HG03175 (cell line): ENCODE measurements at regions not wholly inside any gene's neighbourhood (a gene's known extent, or its start where the extent isn't known, plus 50 kb on each side); places are given as distances from the start of the nearest gene placed in this dataset.

ENCODE experiments used
- ATAC-seq: cut with Tn5 transposase; IDR thresholded peaks from one replicate; pipeline ENCODE4 v1.9.1; 2021; ENCODE audit warnings: mild to moderate bottlenecking, moderate library complexity; ENCODE audit not compliant: unreplicated experiment

DNA sequence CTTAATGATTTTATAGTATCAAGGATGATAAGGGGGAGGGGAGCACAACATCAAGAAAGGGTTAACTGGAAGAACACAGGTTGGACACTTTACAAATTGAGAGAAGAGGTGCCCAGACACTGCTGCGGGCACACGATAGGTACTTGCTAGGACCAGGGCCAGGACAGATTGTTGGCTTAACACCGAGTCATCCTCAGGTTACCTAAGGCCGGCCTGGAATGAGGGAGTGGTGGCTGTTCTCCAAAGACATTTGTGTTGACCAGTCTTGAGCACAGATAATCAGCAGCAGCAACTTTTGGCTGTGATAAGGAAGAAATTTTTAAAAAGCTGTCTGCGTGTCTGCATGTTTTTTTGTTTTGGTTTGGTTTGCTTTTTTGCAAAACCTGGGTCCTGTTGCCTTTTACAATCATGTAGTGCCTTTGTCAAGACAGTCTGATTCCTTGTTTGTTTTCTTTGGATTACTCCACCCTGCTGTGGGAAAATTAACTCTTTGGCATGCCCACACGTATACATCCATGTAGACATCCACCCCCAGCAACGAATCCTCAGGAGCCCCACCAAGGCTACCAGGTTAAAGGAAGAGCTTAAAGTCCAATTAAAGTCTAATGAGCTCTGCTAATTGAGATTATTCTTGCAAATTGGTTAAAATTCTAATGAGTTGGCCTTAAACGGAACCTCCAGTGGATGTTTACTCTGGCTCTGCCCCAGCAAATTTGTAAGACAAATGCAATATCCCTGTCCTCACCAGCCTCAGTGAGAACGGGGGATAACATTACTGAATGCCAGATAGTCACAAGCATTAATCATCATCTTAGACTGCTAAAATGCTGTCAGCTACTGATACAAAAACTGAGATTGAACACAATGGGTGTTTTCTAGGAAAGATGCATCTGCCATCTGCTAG is 382.3 kb downstream of the ACTL7B start:
- ATAC-seq = no peak

DNA sequence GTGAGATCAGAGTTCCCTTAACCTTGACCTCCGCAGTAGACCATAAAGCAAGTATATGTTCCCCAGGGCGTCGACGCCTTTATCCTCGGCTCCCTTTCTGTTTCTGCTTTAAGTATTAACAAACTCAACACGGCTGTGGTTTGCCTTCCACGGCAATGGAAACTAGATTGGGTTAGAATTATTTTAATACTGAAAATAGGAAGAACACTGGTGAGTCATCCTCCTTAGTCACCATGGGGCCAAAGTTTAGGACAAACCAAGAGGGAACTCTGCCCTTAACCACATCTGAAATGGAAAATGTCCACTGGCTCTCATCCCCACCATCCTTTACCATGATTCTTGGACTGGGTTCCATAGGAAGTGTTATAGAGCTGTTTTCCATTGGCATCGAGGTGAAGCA is 386.1 kb downstream of the ACTL7B start:
- peak; percentile 45 for ATAC-seq

DNA sequence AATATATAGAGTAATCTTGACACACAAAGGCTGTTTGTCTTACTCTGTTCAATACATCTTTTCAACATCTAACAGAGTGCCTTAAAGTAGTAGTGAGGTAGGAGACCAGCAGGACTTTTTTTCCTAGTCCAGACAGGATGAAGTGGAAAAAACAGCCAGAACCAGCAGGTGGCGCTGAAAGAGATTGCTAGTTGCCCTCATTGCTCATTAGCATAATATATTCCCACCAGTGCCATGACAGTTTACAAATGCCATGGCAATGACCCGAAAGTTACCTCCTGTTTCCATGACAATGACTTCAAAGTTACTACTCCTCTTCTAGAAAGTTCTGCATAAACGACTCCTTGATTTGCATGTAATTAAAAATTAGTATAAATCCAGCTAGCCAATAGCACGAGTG is 387.4 kb downstream of the ACTL7B start:
- ATAC-seq = peak; percentile 60

DNA sequence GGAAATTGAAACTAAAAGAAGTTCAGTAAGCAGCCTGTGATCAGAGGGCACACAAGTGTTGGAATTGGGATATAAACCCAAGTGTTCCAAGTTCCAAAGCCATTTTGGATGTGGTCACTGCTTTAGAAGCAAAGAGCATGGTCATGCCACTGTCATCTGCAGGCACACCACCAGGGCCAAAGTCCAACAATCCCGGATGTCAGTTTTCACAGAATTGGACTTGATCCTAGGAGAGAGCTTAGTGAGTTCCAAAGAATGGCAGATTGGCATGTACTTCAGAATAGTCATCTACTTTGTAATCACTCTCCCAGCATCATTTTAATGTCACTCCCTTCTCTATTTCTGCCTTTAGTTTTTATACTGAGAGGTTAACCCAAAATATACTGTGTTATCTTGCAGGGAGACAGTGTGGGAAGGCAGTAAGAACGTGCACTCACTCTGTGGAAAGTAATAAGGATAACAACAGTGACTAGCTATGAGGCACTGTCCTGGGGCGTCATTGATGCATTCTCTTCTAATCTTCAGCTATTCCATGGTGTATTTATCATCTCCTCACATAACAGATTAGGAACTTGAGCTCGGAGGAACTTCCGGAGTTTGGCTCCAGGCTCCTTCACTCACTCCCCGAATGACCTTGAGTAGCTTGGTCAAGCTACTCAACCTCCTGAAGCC is 388.0 kb downstream of the ACTL7B start:
- no peak for ATAC-seq

DNA sequence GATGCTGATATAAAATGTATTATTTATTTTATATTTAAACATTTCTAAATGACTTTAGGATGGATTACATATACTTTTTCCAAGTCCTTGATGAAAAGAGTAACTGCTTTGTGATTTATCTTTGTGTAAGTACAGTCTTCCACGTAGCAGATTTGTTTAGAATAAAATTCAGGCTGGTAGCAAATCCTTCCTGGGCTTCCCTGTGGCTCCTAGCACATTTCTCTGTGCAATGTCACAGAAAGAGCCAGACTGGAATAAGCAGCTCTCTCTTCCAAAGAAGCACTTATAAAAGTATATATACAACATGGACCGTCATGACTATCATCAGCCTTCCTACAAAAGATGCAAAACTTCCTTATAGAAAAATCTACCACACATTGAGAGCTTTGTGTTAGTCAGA is 388.6 kb downstream of the ACTL7B start:
- no peak for ATAC-seq

DNA sequence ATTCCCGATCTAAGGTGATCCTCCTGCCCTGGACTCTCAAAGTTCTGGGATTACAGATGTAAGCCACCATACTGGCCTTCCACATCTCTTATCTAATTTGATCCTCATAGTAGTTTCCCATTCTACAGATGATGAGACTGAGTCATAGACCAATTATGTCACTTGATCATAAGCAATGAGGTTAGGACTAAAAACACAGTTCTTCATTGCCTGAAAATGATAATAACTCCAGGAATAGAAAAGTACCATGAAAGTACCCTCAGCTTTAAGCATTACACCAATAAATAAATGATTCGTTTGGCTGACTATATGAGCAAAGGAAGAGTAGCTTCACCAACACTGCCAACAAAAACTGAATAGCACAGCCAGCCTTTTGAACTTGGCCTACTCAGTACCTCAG is 389.5 kb downstream of the ACTL7B start:
- no peak for ATAC-seq

DNA sequence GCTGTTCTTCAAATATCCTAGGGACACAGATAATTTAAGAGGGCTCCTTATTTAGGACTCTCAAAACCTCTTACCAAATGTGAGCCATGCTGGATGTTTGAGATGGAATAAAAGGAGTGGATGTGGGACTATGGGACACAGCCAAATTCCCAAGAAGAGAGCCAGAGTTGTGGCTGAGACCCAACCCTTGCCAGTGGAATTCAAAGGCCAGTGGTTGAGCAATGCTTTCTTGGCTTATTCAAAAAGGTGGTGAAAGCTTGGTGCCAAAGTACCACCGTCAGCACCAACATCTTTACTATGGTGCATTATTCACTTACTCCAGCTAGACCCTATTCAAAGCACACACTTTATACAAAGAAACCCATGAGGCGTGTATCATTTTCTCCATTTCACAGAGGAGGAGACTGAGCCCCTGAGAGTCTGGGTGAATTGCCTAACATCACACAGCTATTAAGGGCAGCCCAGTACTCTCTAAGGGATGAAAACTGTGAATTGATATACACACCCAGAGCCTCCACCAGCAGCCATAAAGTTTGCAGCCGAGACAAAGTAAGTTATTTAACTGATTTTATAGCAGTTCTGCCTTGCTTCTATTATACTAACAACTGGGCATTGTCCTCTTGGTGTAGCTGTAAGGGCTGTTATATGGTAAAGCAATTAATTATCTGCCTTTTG is 391.7 kb downstream of the ACTL7B start:
- ATAC-seq = no peak

DNA sequence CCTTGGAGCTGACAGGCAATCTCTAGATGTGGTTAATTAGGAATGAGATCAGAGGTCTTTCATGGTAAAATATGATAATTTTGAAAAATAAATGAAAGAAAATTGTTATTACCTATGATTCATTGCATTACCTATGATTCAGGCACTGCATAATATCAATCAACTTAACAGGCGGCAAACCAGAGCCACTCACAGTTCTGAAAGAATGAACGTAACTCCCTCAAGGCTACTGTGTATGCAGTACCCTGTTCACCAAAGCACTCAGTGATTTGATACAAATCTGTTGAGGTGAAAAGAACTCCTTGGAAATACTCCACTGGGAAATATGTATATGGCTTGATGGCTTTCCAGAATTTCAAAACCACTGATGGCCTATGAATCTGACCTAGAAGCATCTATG is 398.9 kb downstream of the ACTL7B start:
- no peak for ATAC-seq

DNA sequence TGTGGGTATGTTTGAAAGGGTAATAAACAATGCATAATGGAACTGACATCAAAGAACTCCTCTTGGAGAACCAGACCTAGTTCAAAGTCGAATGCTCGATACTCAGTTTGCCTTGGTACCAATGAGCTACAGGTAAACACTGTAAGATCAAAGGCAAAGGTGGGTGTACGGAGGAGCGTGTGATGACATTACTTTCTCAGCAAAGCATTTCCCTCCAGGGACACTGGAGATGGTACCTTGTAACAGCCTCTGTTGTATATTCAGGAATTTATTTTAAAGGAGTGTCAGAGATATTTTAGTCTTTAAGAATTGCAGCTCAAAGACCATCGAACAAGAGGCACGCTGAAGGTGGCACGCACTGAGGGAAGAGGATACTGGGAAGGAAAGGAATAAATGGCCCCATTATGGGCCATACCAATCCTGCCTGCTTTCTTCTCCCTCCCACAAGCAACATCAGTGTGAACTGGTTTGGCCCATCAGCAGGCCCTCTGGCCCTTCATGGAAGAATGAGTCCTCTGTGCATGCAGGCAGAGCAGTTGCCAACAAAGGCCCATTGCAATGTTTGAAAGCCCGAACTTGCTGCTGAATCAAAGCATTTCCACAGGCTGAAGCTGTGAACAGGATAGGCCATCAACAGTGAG is 410.2 kb downstream of the ACTL7B start:
- no peak for ATAC-seq

DNA sequence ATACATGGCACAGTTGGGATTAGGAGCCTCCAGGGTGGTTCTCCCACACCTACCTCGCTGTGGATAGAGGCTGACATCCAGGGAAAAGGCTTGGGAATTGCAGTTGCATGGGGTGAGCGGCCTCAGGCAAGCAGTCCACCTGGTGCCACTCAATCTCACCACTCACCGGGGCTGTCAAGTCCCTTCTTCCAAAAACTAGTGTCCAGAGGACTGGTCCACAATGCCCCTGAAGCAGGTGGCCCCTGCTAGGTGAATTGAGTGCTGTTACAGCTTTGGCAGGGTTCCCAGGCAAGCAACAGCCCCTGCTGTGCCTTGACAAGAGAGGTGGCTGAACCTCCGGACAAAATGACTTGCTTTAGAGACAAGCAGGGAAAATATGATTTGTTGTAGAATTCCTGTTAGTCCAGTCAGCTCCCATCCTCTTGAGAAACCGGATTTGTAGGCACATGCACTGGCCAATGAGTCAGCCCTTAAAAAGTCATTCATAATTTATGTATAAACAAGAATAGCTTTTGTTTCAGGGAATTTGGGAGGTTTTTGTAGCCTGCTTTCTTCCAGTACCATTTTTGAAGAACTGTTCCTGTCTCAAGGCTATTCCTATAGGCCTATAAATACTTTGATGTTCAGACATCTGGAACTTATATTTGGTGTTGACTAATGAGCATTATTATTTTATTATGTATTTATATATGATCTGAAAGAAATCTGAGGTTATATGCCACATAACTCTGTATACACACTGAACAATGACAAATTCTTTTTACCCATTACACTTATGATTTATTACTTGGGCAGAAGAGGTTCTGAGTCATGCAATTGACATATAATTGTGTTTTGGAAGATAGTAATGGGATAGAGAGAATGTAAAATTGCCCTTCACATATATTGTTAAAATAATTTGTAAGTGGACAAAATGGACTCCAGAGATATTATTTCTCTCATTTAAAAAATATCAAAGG is 411.1 kb downstream of the ACTL7B start:
- ATAC-seq = no peak

DNA sequence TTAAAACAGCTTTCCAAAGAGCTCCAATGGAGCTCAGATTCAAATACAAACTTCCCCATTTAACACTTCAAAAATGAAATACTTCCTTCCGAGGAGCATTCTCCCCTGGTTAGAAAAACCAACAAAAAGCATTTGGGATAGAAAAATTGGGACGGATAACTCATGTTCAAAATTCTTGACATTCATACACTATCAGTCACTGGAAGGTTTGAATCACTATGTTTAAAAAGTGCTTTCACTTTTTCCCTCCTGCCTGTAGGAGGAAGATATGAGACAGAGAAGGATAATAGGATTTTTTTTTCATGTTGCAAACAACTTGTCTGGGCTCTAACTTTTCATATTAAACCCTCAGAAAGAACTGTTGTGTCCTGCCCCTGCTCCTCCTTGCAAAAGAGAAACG is 412.0 kb downstream of the ACTL7B start:
- ATAC-seq = no peak

DNA sequence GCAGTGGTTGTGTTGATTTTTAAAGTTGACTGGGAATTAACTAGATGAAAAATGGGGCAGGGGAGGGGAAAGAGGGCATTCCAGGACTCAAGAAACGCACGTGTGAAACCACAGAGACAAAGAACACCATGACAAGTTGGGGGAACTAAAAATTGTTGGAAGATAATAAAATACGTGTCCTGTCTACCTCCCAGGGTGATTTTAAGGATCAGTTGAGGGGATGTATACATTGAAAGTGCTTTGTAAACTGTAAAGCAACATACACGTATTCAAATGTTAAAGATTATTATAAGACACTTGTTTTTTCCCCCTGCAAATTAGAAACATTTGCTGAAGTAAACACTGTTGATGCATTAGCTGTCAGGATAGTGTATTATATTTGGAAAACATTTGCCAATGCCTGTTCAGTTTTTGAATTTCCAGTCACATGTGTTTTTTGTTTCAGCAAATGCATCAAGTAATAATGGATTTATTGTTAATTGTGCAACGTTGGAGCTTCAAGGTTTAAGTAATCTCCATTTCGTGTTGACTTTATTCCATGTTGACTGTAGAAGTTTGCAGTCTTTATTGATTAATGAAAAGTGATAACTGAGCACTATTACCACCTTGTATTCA is 412.7 kb downstream of the ACTL7B start:
- ATAC-seq = no peak

DNA sequence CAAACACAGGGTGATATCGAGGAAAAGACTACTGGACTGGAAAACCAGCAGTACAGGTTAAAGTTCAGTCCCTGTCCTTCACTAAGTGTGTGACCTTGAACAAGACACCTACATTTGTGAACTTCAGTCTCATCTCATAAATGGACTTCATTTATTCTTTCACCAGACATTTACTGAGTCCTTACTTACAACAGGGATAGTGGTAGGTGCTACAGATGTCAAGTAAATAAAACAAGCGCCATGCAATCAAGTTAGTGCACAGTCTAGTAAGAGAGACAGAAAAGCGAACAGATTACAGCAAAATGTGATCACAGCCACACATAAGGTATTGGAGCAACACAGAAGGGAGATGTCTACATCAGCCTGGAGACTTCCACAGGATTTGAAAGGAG is 413.2 kb downstream of the ACTL7B start:
- ATAC-seq = no peak

DNA sequence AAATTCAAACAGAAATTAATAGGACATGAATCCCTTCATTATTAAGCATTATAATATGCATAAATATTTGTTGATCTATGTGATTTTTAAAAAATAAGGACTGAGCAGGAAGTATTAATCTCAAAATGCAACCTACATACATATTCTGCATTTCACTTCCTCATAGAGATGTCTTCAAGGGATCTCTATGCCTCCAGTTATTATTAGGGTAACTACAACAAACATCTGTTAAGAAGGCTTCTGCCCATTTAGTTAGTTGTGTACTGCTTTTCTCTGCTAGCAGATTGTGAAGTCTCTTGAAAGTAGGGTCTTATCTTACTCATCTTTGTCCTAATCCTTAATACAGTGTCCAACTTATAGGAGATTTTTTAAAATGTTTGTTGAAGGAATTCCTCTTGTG is 414.1 kb downstream of the ACTL7B start:
- ATAC-seq = no peak

DNA sequence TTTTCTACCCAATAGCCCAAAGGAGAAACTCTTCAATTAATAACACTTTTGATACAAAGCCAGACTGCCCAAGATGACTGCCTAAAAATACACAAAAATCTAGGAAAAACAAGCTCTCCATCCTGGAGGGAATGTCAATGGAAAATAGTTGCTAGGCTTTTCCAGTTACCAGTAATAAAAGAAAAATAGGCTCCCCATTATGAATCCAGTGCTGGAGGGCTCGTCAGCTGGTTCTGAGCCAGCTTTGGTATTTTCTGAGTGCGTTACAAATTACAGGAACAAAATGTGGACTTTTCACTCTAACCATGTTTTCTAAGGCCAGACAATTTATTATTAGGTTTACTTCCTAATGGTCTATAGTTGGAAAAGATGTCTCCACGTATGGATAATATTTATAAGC is 414.5 kb downstream of the ACTL7B start:
- no peak for ATAC-seq

DNA sequence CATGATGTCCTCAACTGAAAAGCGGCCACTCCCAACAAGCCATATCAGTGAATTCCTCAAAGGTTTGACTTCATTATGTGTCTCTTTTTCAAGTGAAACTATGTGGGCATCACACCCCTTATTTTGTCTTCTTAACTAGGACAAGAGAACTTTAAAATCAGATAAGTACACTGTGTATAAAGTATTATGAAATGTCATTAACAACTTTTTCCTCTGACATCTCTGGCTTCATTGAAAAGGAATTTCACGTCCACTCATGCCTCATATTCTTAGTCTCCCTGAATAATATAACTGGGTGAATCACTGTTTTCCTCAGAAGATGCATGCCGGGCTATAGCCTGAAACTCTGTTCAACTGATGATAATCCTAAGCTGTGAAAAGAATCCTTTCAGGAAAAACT is 415.8 kb downstream of the ACTL7B start:
- ATAC-seq = no peak

DNA sequence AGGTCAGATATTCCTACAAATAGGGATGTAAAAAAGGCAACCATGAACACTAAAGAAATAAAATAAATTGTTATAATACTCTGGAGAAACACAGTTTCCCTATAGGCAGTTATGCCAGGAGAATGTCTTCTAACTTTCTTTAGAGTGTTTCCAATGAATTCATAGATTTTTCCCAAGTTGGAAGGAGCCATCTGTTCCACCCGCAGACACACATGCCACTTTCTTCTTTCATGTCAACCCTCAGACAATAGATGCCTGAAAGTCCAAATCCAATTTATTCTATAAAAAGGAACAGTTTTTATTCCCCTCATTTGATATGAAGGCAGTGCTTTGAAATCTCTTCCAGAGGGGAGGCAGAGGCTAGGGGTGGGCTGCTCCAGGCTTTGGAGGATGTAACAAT is 418.1 kb downstream of the ACTL7B start:
- ATAC-seq = no peak

DNA sequence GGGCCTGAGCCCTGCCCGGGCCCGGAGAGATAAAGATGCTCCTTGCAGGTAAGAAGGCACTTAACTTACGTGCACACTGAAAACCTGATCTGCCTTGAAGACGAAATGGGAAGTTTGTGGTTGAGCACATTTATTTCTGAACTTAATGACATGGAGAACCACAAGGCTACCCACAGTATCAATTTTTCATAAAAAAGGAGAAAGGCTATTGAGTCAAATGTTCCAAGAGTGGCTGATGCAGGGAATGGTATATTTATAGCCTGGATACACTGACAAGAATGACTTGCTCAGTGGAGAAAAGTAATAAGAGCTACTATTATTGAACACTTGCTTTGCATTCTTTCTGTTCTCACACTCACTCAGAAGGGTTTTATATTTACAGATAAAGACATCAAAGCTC is 419.3 kb downstream of the ACTL7B start:
- no peak for ATAC-seq

DNA sequence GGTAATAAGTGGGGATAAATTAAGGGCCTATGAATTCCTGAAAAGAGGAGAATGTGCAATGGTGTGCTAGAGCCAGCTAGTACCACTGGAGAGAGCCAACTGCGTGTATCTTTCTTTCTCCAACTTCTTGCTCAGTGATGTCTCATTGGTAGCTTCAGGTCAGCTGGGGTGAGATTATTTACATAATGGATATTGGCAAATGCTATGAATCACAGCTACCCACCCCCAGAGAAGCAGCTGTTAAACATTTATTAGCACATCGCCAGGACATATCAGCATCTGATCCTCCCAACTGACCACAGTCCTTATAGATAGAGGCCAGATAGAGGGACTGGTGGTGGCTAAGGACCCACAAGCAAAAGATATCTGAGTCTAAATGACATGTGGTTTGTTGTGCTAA is 421.3 kb downstream of the ACTL7B start:
- no peak for ATAC-seq

DNA sequence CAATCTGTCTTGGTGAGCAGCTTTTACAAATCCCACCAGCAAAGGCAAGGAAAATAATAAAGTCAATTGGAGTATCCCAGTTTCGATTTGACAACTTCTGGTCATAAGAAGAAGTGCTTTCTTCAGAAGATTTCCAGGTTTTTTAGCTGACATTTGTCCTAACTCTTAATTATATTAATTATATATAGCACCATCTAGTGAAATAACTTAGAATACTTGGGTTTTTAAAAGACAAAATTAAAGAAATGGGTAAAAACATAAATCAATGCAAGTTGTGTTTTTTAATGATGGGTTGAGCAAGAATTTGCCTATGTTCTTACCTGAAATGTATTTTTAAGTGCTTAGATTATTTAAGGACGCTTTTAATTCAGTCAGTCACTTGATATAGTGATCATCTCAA is 421.8 kb downstream of the ACTL7B start:
- no peak for ATAC-seq
